RWPE2 (cell line): ENCODE measurements at regions not wholly inside any gene's neighbourhood (a gene's known extent, or its start where the extent isn't known, plus 50 kb on each side); places are given as distances from the start of the nearest gene placed in this dataset.

Source experiments
- ATAC-seq: fragments of 200-7000 bp; cut with Tn5 transposase; 3 replicates; pipeline ENCODE4 v1.9.1; 2021; ENCODE audit warnings: low read depth
- DNase-seq: peaks from one replicate; pipeline ENCODE4 v3.0.0-alpha.2; 2020; ENCODE audit warnings: low spot score
- H3K27ac ChIP-seq: fragments of 450-650 bp; 2 replicates; pipeline ENCODE4 v1.5.1; 2017; ENCODE audit warnings: mild to moderate bottlenecking; ENCODE audit not compliant: poor library complexity, severe bottlenecking
- H3K27me3 ChIP-seq: fragments of 250-450 bp; sonication (Bioruptor Pico); 2 replicates; pipeline ENCODE4 v1.5.1; 2021; ENCODE audit warnings: mild to moderate bottlenecking, moderate library complexity; ENCODE audit not compliant: insufficient read depth, poor library complexity, severe bottlenecking
- H3K36me3 ChIP-seq: fragments of 250-450 bp; sonication (Bioruptor Pico); 2 replicates; pipeline ENCODE4 v1.5.1; 2020; ENCODE audit warnings: low read depth, mild to moderate bottlenecking, moderate library complexity
- H3K4me1 ChIP-seq: fragments of 250-450 bp; sonication (Bioruptor Pico); 2 replicates; pipeline ENCODE4 v1.5.1; 2021; ENCODE audit warnings: mild to moderate bottlenecking, moderate library complexity; ENCODE audit not compliant: insufficient read depth, poor library complexity, severe bottlenecking
- H3K4me3 ChIP-seq: fragments of 250-450 bp; sonication (Bioruptor Pico); 2 replicates; pipeline ENCODE4 v1.5.1; 2021; ENCODE audit warnings: mild to moderate bottlenecking, moderate library complexity; ENCODE audit not compliant: severe bottlenecking
- H3K9me3 ChIP-seq: fragments of 250-450 bp; sonication (Bioruptor Pico); 2 replicates; pipeline ENCODE4 v1.5.1; 2021; ENCODE audit warnings: mild to moderate bottlenecking, moderate library complexity; ENCODE audit not compliant: severe bottlenecking
- CTCF ChIP-seq: fragments of 450-650 bp; IDR thresholded peaks from one replicate; pipeline ENCODE4 v1.5.1; 2017; ENCODE audit warnings: mild to moderate bottlenecking, moderate library complexity; ENCODE audit not compliant: poor library complexity, severe bottlenecking

GRCh38 chr11:116538677-116539076 lies 234.1 kb downstream of the BUD13 start:
- peaks cover 32% of the 10 kb centered on the region for H3K27me3 ChIP-seq
- H3K9me3 ChIP-seq = no peaks in the 10 kb centered on the region
- no peak for DNase-seq
- TF ChIP-seq CTCF = no peak
- no peak overlapping the region for H3K4me3 ChIP-seq
- H3K36me3 ChIP-seq = no peaks in the 10 kb centered on the region
- H3K27ac ChIP-seq = no peak overlapping the region
- H3K4me1 ChIP-seq = no peaks in the 10 kb centered on the region
- ATAC-seq = no peak

GRCh38 chr11:116537709-116538108 lies 235.1 kb downstream of the BUD13 start:
- Histone ChIP-seq H3K9me3 (no peaks in the 10 kb centered on the region), H3K4me3 (no peak overlapping the region), H3K27ac (no peak overlapping the region), H3K27me3 (peaks cover 41% of the 10 kb centered on the region), H3K4me1 (no peaks in the 10 kb centered on the region), H3K36me3 (no peaks in the 10 kb centered on the region)
- DNase-seq (no peak), ATAC-seq (no peak)
- TF ChIP-seq CTCF = no peak

- ATAC-seq (no peak), DNase-seq (no peak)
- H3K36me3 ChIP-seq = no peaks in the 10 kb centered on the region
- H3K27me3 ChIP-seq = peaks cover 47% of the 10 kb centered on the region
- no peaks in the 10 kb centered on the region for H3K9me3 ChIP-seq
- H3K4me3 ChIP-seq = no peak overlapping the region
- no peak for TF ChIP-seq CTCF
- no peak overlapping the region for H3K27ac ChIP-seq
- no peaks in the 10 kb centered on the region for H3K4me1 ChIP-seq
These were observed 235.7 kb downstream of the BUD13 start for GRCh38 chr11:116537121-116537520.

- H3K9me3 ChIP-seq = no peaks in the 10 kb centered on the region
- H3K27me3 ChIP-seq = peaks cover 54% of the 10 kb centered on the region
- no peaks in the 10 kb centered on the region for H3K36me3 ChIP-seq
- no peaks in the 10 kb centered on the region for H3K4me1 ChIP-seq
- H3K27ac ChIP-seq = no peak overlapping the region
- no peak overlapping the region for H3K4me3 ChIP-seq
- no peak for DNase-seq
- no peak for ATAC-seq
- no peak for TF ChIP-seq CTCF
These were observed 236.4 kb downstream of the BUD13 start for GRCh38 chr11:116536416-116536815.

- no peaks in the 10 kb centered on the region for H3K4me1 ChIP-seq
- no peaks in the 10 kb centered on the region for H3K36me3 ChIP-seq
- peaks cover 58% of the 10 kb centered on the region for H3K27me3 ChIP-seq
- no peak overlapping the region for H3K27ac ChIP-seq
- no peak for TF ChIP-seq CTCF
- DNase-seq (no peak), ATAC-seq (no peak)
- H3K4me3 ChIP-seq = no peak overlapping the region
- no peaks in the 10 kb centered on the region for H3K9me3 ChIP-seq
These were observed 236.8 kb downstream of the BUD13 start for GRCh38 chr11:116535994-116536393.
